SKM-1 (cell line): ENCODE measurements at regions not wholly inside any gene's neighbourhood (a gene's known extent, or its start where the extent isn't known, plus 50 kb on each side); places are given as distances from the start of the nearest gene placed in this dataset.

Source experiments
- DNase-seq: peaks from one replicate; lab custom pipeline; 2025; ENCODE audit not compliant: unreplicated experiment; lab: John Stamatoyannopoulos, UW

DNA sequence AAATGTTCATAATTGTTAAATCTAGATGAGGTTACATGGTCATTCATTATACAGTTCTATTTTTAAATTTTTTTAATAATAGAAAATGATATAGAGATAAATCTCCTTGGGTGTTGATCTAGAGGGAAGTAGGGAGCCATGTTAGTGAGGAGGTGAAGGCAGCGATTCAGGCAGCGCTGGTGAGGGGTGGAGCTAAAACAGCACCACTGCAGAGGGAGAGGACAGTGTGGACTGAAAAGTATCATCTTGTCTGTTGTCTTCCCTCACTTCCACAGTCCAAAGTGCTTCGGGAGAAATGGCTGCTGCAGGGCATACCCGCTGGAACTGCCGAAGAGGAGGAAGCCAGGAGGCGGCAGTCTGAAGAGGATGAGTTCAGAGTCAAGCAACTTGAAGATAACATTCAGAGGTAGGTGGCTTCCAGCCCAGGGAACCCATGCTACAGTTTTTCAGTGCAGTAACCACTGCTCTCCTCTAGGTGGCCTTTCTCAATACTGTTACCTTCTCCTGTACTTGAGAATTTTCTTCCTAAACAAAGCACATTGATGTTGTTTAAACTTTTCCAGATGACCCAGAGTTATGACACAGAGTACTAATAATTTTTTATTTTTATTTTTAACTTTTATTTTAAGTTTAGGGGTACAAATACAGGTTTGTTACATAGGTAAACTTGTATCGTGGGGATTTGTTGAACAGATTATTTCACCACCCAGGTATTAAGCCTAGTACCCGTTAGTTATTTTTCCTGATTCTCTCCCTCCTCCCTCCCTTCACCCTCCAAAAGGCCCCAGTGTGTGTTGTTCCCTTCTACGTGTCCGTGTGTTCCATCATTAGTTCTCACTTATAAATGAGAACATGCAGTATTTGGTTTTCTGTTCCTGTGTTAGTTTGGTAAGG lies 100.5 kb downstream of the PALM2AKAP2 start:
- no peak for DNase-seq

DNA sequence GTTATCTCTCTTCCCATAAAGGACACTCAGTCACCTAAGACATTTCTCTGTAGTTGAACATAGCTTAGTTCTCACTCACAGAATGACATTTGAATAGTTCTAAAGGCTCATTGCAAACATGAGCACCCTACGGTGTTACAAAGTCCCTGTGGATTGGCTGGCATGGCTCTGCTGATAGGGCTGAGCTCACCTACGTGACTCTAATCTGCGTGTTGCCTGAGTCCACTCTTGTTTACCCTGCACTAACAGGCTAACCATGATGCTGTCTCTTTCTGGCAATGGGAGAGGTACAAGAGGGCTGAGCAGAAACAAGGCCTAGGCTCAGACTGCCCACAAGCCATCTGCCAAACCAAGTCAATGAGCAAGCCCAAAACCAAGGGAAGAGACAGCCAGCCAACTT lies 103.6 kb downstream of the PALM2AKAP2 start:
- no peak for DNase-seq

DNA sequence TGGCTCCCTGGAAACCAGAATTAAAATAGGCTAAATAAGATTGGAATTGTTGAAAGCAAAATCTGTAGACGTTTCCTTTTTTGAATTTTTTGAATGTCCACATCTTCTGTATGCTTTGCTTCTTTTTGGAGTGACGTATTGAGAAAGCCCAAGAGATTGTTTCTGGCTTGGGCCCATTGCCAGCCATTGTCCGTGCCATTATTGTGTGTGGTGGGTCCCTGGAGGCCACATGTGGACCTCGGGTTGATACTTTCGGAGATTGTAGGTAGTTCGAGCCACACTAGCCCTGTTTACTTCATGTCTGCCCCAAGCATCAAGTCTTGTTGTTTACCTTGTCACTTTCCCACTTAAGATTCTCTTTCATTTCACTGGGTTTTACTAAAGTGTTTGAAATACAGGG lies 106.0 kb downstream of the PALM2AKAP2 start:
- no peak for DNase-seq

DNA sequence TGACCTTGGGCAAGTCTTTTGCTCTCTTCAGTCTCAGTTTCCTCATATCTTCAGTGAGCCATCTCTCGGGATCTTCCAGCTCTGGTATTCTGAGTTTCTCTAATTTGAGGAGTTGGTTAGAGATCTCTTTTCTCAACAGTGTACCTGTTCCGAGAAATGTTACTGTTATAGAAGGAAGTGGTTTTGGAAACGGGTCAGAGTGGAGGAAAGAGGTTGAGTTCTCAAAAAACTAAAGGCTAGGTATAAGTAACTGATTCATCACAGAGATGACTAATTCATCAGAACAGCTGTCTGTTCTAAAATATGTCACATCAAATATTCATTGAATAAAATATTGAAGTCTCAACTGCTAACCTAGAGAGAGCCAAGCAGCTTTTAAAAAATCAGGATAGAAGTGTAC lies 106.6 kb downstream of the PALM2AKAP2 start:
- no peak for DNase-seq

DNA sequence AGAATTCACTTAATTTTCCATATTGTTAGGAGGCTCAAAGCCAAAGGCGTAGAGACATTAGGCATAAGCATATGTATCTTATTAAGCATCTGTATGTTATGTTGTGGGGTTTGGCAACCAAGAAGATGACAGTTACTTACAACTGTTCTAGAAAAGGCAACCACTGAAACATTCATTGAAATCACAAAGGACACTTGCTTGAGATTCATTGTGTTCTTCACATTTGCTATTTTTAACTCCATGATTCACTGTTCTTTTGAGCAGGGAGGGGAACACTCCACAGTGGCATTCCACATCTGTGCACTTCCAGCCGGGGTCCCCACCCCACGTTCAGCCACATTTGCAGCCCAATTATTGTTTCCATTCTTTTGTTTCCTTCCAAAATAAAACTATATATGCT lies 107.1 kb downstream of the PALM2AKAP2 start:
- no peak for DNase-seq

DNA sequence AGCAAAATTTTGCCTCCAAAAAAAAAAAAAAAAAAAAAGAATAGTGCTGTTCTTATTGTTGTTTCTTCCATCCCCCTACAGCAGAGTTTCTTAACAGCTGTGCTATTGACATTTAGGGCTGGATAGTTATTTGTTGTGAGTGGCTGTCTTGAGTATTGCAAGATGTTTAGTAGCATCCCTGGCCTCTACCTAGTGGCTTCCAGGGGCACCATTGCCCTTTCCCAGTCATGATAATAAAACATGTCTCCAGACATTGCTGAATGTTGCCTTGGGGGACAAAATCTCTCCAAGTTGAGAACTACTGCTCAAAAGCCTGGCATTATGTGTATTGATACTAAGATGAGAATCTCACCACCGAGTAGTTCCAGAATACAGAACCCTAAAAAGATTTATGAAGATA lies 108.7 kb downstream of the PALM2AKAP2 start:
- DNase-seq = no peak

DNA sequence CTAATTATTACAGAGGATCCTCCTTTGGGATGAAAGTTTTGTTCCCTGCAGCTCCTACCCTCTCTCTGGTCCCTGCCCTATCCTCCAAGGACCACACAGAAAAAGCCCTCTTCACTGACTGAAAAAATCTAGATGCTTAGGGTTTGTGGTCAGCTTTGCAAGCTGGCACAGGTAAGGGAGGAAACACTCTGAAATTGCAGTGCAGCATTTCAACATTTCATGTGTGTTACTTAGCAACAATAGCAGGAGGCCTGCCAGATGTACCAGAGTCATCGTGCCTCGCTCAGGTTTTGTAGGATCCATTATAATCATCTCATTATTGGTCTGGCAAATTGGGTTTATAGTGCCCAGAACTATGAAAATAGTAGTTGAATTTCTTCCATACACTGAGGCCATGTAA lies 109.5 kb downstream of the PALM2AKAP2 start:
- DNase-seq = no peak

DNA sequence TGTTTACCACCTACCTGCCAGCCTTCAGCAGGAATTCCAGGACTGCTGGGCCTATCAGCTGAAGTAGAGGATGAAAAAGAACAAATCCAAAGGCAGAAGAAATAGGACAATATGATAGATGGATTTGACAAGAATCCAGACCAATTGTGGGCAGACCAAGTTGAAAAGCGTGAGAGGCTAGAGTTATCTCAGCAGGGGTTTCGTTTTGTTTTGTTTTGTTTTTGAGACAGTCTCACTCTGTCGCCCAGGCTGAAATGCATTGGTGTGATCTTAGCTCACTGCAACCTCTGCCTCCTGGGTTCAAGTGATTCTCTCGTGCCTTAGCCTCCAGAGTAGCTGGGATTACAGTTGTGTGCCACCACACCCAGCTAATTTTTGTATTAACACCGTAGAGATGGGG lies 113.2 kb downstream of the PALM2AKAP2 start:
- no peak for DNase-seq

DNA sequence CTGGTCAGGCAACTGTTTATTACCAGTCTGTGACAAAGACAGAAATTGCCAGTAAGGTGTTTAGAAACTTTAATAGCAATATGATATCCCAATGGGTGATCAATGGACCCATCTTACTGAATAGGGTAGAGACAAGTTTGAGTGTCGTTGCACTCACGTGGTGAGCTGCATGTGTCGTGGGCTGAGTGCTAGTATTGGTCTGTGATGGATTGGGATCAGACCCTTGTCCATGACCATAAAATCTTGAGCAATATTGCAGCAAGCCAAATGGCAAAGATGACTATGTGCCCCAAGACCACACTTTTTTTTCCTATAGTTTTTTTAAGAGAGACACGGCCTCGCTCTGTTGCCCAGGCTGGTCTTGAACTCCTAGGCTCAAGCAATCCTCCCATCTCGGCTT lies 114.5 kb downstream of the PALM2AKAP2 start:
- no peak for DNase-seq

DNA sequence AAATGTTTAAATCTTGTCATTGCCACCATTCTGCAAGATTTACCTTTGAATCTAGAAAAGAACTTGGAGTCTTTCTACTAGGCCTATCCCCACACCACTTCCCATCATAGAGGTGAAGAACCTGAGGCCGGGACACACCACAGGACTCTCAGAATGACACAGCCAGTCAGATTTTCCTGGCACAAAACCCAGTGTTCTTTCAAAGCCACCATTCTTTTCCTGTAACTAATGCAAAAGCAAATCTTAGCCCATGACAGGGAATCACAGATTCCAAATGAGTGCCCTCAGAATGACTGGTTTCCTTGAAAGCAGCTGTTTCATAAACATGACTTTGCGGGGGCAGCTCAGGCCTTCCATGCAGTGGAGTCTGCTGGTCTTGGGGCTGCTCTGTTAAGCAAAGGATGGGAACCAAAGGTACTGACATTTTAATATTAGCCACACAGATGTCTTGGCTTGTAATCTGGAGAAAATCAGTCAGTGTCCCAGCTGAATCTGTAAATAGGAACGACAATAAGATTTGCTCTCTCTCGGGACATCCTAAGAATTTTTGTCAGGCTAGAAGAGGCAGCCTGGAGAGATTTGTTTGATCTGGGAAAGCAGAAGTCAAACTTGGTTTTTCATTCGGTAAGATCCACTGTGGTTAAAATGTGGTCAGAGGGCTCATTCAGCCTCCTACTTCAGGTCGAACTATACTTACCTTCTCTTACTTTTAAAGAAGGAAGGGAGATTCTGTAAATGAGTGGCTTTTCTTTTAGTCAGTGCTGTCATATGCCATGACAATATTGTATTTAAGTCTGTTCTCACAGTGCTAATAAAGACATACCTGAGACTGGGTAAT lies 115.1 kb downstream of the PALM2AKAP2 start:
- no peak for DNase-seq

DNA sequence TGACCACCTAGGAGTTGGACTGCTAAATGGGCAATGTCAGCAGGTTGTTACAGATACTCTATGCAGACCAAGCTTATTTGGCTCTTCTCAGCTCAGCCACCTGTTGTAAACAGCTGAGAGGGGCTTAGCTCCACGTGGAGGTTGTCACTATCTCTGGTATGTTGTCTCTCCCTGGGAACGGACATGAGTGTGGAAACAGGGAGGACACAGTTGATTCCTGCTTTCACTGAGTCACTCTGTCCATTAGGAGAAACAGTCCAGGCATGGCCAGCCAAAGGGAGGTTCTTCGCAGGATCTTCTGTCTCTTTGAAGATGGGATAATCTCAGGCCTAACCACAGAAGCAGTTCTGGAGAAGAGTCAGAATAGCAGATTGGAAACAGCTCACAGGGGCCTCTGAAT lies 121.2 kb downstream of the PALM2AKAP2 start:
- DNase-seq = no peak

DNA sequence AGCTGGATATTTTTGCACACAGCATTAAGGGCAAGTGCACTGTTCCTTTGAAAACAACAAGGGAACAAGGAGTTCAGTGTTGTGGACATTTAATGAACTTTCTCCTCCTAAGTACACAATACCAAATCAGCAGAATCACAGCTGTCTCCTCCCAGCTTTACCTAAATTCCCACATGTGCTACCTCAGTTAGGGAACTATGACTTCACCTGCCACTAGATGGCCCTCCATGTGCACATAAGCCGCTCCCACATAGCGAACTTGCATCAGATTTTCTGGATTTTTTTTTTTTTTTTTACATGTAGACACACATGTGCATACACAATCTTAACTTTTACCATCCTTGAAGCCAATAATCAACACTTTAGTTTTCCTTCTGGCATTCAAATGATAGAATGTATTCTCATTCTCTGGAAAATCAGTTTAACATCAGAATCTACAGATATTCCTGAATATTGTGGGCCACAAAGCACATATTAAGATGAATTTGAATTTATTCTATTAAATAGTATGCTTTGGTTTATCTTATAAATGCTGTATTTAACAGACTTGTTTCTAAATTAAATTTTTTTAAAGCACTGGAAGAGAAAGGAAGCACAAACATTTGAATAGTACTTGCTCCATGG lies 123.6 kb downstream of the PALM2AKAP2 start:
- no peak for DNase-seq

DNA sequence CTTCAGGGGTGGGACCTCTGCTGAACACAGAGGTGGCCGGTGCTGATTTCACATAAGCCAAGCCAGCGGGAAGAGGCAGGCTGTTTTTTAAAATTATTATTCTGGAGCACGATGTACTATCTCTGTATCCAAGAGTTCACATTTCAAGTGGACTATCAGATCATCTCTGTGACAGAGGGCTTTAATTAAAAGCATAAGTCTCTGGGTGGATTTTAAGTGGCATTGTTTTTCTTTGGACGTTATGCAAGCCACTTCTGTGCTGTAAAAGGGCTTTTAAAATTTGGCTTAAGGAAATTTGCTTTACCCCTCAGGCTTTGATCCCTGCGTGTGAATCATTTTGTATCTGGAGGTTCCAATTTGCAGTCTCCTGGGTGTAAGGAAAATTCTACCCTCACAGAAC lies 124.7 kb downstream of the PALM2AKAP2 start:
- no peak for DNase-seq

DNA sequence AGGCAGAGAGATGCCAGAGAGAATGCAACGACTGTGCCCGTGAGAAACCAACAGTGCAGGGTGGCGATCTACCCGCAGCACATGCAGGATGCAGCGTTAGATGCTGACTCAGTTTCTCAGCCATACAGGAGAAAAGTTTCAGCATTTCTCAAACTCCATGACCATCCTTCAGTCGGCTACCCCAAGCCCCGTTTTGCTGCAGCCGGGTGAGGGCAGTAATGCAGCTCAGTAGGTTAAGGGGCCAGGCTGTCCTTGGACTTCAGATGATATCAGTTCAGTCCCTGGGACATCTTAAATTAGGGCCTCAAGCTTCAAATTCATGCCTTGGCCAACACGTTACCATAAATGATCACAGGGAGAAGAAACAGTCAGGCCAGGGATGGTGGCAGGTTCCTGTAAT lies 125.5 kb downstream of the PALM2AKAP2 start:
- no peak for DNase-seq

DNA sequence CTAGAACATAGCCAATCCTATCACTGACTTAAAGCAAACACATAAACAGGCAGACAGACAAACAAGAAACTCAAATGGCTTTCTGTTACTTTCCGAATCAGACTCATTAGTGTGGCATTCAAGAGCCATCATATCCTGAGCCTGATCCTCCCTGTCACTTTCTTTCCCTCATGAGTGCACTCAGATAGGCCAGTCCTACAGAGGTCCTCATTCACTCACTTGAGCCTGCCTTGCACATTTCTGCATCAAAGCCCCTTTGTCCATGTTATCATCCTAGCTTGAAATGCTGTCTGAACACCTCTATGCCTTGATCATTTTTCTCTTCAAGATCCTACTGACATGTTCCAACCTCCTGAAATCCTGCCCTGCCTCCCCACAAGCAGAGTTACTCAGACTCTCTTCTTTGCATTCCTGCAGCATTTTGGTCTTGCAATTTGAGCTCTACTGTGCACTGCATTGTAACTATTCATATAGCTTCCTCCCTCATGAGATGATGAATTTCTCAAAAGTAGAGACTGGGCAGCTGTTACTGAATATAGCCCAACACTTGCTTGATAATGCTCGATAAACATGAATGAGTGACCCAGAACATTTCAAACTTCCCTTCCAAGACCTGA lies 126.9 kb downstream of the PALM2AKAP2 start:
- DNase-seq = no peak

DNA sequence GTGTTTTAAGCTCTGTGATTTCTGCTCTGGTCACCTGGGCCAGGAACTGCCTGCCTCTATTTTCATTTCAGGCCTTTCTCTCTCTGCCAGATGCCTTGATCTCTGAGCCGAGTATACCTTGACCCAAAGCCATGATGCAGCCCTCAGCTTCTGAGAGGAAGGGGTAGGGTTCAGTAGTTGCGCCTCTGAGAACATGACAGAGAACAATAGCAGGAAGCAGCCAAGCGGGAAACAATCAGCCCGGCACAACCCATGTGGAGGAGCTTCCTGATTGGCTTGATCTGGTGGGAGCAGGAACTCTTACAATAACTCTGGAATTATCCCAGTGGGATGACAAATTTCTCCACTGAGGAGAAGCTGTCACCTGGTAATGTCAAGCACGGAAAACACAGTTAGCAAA lies 127.4 kb downstream of the PALM2AKAP2 start:
- no peak for DNase-seq

DNA sequence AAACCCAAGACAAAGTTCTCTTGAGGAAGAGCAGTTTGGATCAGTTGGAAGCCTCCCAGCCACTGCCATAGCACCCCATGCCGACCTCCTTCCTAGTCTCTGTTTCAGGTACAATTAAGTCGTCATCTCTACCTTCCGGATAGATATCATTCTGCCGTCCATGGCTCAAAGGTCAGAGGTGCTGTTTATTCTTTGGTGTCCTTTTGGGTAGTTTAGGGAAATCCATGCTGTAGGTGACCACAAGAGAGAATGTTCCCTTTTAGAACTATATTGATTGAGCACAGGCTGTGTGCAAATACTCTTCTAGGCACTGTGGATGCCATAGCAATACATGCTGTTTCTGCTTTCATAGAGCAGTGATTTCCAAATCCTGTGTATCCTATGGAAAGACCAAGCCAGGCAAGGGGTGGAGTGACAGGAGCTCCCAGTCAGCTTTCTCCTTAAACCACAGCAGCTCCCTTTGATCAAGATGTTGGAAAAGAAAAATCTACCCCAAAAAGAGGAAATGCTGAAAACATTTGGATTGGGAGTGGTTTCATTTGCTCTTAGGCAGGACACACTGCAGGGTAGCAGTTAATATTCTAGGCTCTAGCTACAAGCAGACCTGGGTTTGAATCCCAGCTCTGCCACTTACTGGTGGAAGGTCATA lies 127.9 kb downstream of the PALM2AKAP2 start:
- no peak for DNase-seq

DNA sequence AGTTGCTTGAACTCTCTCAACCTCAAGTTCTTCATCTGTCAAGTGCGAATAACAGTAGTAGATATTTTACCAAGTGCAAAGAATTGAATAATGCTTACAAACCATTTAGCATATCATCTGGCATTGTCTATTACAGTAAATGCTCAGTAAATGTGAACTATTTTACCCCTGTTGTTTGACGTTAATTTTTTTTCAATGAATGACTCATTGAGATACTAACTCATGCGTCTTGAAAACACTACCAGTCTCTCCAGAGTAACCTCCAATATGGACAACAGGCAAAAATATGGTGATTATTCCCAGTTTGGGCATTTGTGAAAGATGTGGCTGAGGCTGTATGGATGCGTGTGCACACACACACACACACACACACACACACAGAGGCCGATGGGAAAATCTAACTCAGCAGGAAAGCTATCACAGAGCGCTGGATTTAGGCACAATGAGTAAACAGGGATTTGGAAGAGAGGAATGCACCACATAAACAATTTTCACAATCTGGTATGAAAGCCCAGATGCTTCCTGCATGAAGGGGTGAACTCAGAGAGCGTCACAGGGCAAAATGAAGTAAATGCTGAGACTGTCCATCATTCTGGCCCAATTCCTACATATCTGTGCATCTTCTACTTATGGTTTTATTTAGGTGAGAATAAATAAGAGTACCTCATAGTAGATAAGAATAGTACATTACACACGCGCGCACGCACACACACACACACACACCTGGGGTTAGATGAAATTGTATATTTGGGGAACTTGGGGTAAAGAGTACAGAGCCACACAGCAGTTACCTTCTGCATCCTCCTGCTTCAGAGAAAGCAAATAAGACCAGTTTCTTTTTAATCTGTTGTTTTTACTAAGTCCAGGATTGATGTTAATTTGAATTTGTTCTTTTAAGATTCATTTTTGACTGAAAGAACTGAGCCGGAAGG lies 128.7 kb downstream of the PALM2AKAP2 start:
- no peak for DNase-seq

DNA sequence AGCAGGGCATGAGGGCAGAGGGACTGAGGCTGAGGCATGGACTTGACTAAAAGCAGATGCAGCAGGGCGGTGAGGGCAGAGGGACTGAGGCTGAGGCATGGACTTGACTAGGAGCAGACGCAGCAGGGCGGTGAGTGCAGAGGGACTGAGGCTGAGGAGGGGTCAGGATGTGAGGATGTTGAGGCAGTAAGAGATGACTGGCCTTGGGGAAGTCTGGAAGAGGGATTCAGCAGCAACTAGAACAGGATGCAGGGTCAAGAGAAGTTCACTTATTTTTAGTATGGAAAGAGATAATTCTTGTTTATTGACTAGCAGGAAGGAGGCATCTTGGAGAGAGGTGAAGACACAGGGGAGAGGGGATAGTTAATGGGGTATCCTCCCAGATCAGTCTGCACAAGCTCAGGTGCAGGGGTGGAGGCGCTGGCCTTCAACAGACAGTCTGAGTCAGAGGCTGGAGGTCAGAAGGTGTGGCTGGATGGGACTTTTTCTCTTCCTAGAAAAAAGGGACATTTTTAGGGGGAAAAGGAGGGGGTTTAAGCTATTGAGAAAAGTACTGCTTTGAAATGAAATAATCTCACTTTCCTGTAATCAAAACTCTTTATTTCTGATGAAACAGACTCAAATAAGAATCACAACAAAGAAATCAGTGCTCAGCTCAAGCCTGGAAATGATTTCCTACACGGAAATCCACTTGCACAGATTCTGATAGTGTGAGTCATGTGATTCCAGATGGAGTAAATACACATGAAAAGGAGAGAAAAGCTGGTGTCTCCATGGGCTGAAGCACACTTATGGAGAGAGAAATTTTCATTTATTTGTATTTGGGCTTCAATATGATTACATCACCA lies 130.9 kb downstream of the PALM2AKAP2 start:
- DNase-seq = no peak
